Lower lobe of right lung (tissue), 2 donors: ENCODE measurements at regions not wholly inside any gene's neighbourhood (a gene's known extent, or its start where the extent isn't known, plus 50 kb on each side); places are given as distances from the start of the nearest gene placed in this dataset.

Source experiments
- ATAC-seq, 2 donors: fragments of 200-7000 bp; cut with Tn5 transposase; one replicate each; pipeline ENCODE4 v1.9.1; 2020 to 2022; ENCODE audit warnings: mild to moderate bottlenecking in 2 of 2, moderate library complexity in 2 of 2
- DNase-seq: peaks from one replicate; pipeline ENCODE4 v3.0.0-alpha.2; 2020
- H3K27ac ChIP-seq: fragments of 200-600 bp; one replicate; pipeline ENCODE4 v1.8.0; 2022
- H3K27me3 ChIP-seq: fragments of 200-600 bp; one replicate; pipeline ENCODE4 v1.8.0; 2022; ENCODE audit warnings: low read depth
- H3K36me3 ChIP-seq: fragments of 200-600 bp; one replicate; pipeline ENCODE4 v1.8.0; 2022; ENCODE audit warnings: mild to moderate bottlenecking
- H3K4me1 ChIP-seq: fragments of 200-600 bp; one replicate; pipeline ENCODE4 v1.8.0; 2022
- H3K4me3 ChIP-seq: fragments of 200-600 bp; one replicate; pipeline ENCODE4 v1.8.0; 2022; ENCODE audit warnings: mild to moderate bottlenecking
- H3K9me3 ChIP-seq: fragments of 200-600 bp; one replicate; pipeline ENCODE4 v1.8.0; 2022
- intact Hi-C: fragments of 100-400 bp; cut with DNase I; formaldehyde crosslinking; loops from one replicate; pipeline ENCODE4 v1.11.0; 2022
- TF ChIP-seq, protein P1 (sequence below): fragments of 200-600 bp; IDR thresholded peaks from one replicate; pipeline ENCODE4 v1.8.0; 2022; ENCODE audit warnings: antibody characterized with exemption, mild to moderate bottlenecking
- donor health status: DM: no; HTN: yes; CAD: no; lungs with severe emphysema.

DNA sequence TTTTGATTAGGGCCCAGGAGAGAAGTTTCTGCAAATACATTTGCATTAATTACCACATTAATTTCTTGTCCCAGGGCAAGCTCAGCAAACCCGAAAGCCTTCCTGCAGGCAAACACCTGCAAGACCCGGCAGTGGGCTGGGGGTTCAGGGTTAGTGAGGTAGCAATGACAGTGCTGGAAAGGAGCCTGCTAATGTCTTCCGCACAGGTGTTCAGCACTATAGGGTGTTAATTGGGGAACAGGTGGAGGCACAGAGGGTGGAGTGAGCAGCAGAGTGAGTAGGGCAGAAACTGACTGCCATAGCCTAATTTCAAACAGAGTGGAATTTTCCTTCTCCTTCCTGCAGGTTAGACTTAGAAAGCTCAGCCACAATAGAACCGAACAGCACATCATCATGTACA lies 50.9 kb upstream of the UBASH3B start:
- Histone ChIP-seq H3K36me3 (no peaks in the 10 kb centered on the region), H3K27me3 (no peaks in the 10 kb centered on the region), H3K9me3 (no peaks in the 10 kb centered on the region), H3K4me3 (no peak overlapping the region), H3K4me1 (no peaks in the 10 kb centered on the region), H3K27ac (no peak overlapping the region)
- TF ChIP-seq, protein P1, sequence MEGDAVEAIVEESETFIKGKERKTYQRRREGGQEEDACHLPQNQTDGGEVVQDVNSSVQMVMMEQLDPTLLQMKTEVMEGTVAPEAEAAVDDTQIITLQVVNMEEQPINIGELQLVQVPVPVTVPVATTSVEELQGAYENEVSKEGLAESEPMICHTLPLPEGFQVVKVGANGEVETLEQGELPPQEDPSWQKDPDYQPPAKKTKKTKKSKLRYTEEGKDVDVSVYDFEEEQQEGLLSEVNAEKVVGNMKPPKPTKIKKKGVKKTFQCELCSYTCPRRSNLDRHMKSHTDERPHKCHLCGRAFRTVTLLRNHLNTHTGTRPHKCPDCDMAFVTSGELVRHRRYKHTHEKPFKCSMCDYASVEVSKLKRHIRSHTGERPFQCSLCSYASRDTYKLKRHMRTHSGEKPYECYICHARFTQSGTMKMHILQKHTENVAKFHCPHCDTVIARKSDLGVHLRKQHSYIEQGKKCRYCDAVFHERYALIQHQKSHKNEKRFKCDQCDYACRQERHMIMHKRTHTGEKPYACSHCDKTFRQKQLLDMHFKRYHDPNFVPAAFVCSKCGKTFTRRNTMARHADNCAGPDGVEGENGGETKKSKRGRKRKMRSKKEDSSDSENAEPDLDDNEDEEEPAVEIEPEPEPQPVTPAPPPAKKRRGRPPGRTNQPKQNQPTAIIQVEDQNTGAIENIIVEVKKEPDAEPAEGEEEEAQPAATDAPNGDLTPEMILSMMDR: no peak
- no peak for ATAC-seq
- no peak for DNase-seq
- intact Hi-C loops: no loop called here

GRCh38 chr11:122601141-122602125 lies 54.1 kb upstream of the UBASH3B start:
- Histone ChIP-seq H3K27me3 (no peaks in the 10 kb centered on the region), H3K4me1 (no peaks in the 10 kb centered on the region), H3K4me3 (no peak overlapping the region), H3K36me3 (no peaks in the 10 kb centered on the region), H3K27ac (no peak overlapping the region), H3K9me3 (no peaks in the 10 kb centered on the region)
- intact Hi-C loops: no loop called here
- DNase-seq (no peak), ATAC-seq (no peak)
- TF ChIP-seq, protein P1: no peak

GRCh38 chr11:122600290-122600689 lies 55.2 kb upstream of the UBASH3B start:
- Histone ChIP-seq H3K36me3 (no peaks in the 10 kb centered on the region), H3K9me3 (no peaks in the 10 kb centered on the region), H3K27ac (no peak overlapping the region), H3K4me3 (no peak overlapping the region), H3K27me3 (no peaks in the 10 kb centered on the region), H3K4me1 (no peaks in the 10 kb centered on the region)
- TF ChIP-seq, protein P1: no peak
- ATAC-seq: no peak
- no peak for DNase-seq
- intact Hi-C loops: no loop called here

DNA sequence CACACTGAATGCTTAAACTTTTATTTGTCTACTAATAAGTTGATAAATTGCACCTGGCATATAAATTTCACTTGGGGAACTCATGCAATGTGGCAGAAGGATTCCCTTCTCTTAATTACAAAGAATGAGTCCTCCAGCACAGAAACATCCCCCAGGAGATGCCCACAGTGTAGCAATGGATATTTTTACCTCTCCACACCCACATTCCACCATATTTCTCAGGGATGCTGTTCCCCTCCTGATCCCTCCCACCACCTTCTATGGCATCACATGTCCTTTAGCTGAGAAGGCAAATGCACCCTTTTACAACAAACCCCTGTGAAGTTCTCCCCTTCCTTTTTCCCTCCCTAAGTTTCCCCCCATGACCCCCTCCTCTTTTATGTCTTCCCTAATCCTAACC lies 56.1 kb upstream of the UBASH3B start:
- no peak overlapping the region for H3K4me3 ChIP-seq
- H3K36me3 ChIP-seq: no peaks in the 10 kb centered on the region
- no peak for DNase-seq
- no peaks in the 10 kb centered on the region for H3K4me1 ChIP-seq
- no peak overlapping the region for H3K27ac ChIP-seq
- no peaks in the 10 kb centered on the region for H3K27me3 ChIP-seq
- TF ChIP-seq, protein P1: no peak
- no peak for ATAC-seq
- H3K9me3 ChIP-seq: no peaks in the 10 kb centered on the region
- intact Hi-C loops: no loop called here

- TF ChIP-seq, protein P1: no peak
- Histone ChIP-seq H3K36me3 (no peaks in the 10 kb centered on the region), H3K4me1 (no peaks in the 10 kb centered on the region), H3K27ac (no peak overlapping the region), H3K9me3 (no peaks in the 10 kb centered on the region), H3K27me3 (no peaks in the 10 kb centered on the region), H3K4me3 (no peak overlapping the region)
- intact Hi-C loops: no loop called here
- ATAC-seq (no peak), DNase-seq (no peak)
Observed at GRCh38 chr11:122598971-122599370, 56.6 kb upstream of the UBASH3B start.
